A673 (cell line): ENCODE measurements at regions not wholly inside any gene's neighbourhood (a gene's known extent, or its start where the extent isn't known, plus 50 kb on each side); places are given as distances from the start of the nearest gene placed in this dataset.

Experiments used
- BruUV-seq: library from RNA; stranded (reverse); fragments of 400-500 nt; replicated peaks from 2 replicates; lab custom pipeline; 2021; lab: Mats Ljungman, UMichigan
- CTCF ChIA-PET: fragments of 300-600 bp; sonication (Branson Sonifier 250); formaldehyde crosslinking; loops from one replicate; lab custom pipeline; 2022; ENCODE audit warnings: antibody characterized with exemption; lab: Charles Lee
- POLR2A ChIA-PET: fragments of 300-600 bp; sonication (Branson Sonifier 250); formaldehyde crosslinking; loops from one replicate; lab custom pipeline; 2022; ENCODE audit warnings: antibody characterized with exemption; ENCODE audit not compliant: low non-redundant PET; lab: Charles Lee
- DNase-seq: peaks from one replicate; pipeline ENCODE4 v3.0.0-alpha.2; 2015; ENCODE audit warnings: low spot score
- H3K27ac ChIP-seq: fragments of 200-600 bp; sonication (generic); 2 replicates; pipeline ENCODE4 v1.5.1; 2016; ENCODE audit warnings: mixed run types, low read depth, mild to moderate bottlenecking, mixed read lengths, antibody characterized with exemption, low read length; ENCODE audit not compliant: poor library complexity, severe bottlenecking
- H3K27me3 ChIP-seq: fragments of 200-600 bp; sonication (generic); replicated peaks from 2 replicates; pipeline ENCODE4 v1.6.1; 2017; ENCODE audit warnings: mixed run types, low read depth, mild to moderate bottlenecking, mixed read lengths, antibody characterized with exemption, low read length; ENCODE audit not compliant: insufficient read depth, poor library complexity
- H3K36me3 ChIP-seq: fragments of 200-600 bp; sonication (generic); 2 replicates; pipeline ENCODE4 v1.6.1; 2016; ENCODE audit warnings: mixed run types, mild to moderate bottlenecking, mixed read lengths, antibody characterized with exemption, low read length; ENCODE audit not compliant: insufficient read depth, poor library complexity, severe bottlenecking
- H3K4me1 ChIP-seq: fragments of 200-600 bp; sonication (generic); 2 replicates; pipeline ENCODE4 v1.6.1; 2017; ENCODE audit warnings: mixed run types, mild to moderate bottlenecking, mixed read lengths, antibody characterized with exemption, low read length; ENCODE audit not compliant: insufficient read depth, poor library complexity, severe bottlenecking
- H3K4me3 ChIP-seq: fragments of 200-600 bp; sonication (generic); 2 replicates; pipeline ENCODE4 v1.5.1; 2016; ENCODE audit warnings: low read depth, mixed run types, mild to moderate bottlenecking, mixed read lengths, low read length; ENCODE audit not compliant: poor library complexity, severe bottlenecking
- H3K9me3 ChIP-seq: fragments of 200-600 bp; sonication (generic); 2 replicates; pipeline ENCODE4 v1.6.1; 2016; ENCODE audit warnings: mixed run types, low read depth, mild to moderate bottlenecking, mixed read lengths, antibody characterized with exemption, low read length; ENCODE audit not compliant: poor library complexity, severe bottlenecking
- EZH2 ChIP-seq: fragments of 200-600 bp; sonication (generic); IDR thresholded peaks from 2 replicates; pipeline ENCODE4 v1.6.1; 2017; ENCODE audit warnings: borderline replicate concordance, low read depth, mild to moderate bottlenecking, mixed read lengths, antibody characterized with exemption, low read length; ENCODE audit not compliant: poor library complexity, severe bottlenecking
- intact Hi-C: fragments of 100-400 bp; cut with micrococcal nuclease; formaldehyde crosslinking; loops from one replicate; pipeline ENCODE4 v1.10.0; 2022; ENCODE audit not compliant: unreplicated experiment
- TF ChIP-seq, protein P1 (sequence below): fragments of 300-800, 200-600 bp; sonication (generic); conservative IDR thresholded peaks from 2 replicates; pipeline ENCODE4 v1.5.1; 2017; ENCODE audit warnings: low read depth, mild to moderate bottlenecking, antibody characterized with exemption, low read length, moderate library complexity, mixed read lengths

DNA sequence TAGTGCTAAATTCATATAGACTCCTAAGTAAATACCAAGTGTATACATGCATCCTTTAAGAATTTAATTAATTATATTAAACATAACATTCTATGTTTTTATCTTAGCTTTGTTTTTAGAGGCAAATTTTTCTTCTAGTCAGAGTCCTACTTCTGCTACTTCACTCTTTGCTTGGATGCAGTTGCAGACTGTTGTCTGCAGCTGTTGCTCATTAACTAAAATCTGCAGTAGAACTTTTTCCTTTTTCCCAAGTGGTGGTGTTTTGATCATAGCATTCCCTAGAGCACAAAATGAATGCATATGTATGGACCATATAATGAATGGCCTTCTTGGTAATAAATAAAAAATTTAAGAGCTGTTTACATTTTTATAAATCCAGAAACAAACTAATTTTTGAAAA lies 198.3 kb downstream of the CASP12 start:
- intact Hi-C loops: no loop called here
- TF ChIP-seq, protein P1, sequence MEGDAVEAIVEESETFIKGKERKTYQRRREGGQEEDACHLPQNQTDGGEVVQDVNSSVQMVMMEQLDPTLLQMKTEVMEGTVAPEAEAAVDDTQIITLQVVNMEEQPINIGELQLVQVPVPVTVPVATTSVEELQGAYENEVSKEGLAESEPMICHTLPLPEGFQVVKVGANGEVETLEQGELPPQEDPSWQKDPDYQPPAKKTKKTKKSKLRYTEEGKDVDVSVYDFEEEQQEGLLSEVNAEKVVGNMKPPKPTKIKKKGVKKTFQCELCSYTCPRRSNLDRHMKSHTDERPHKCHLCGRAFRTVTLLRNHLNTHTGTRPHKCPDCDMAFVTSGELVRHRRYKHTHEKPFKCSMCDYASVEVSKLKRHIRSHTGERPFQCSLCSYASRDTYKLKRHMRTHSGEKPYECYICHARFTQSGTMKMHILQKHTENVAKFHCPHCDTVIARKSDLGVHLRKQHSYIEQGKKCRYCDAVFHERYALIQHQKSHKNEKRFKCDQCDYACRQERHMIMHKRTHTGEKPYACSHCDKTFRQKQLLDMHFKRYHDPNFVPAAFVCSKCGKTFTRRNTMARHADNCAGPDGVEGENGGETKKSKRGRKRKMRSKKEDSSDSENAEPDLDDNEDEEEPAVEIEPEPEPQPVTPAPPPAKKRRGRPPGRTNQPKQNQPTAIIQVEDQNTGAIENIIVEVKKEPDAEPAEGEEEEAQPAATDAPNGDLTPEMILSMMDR: no peak
- TF ChIP-seq EZH2: no peak
- CTCF ChIA-PET: no interaction called here
- Histone ChIP-seq H3K27me3 (no peaks in the 10 kb centered on the region), H3K4me1 (no peaks in the 10 kb centered on the region), H3K4me3 (no peak overlapping the region), H3K9me3 (no peaks in the 10 kb centered on the region), H3K36me3 (no peaks in the 10 kb centered on the region), H3K27ac (no peak overlapping the region)
- DNase-seq: no peak
- POLR2A ChIA-PET: no interaction called here
- no TSS peak for BruUV-seq

DNA sequence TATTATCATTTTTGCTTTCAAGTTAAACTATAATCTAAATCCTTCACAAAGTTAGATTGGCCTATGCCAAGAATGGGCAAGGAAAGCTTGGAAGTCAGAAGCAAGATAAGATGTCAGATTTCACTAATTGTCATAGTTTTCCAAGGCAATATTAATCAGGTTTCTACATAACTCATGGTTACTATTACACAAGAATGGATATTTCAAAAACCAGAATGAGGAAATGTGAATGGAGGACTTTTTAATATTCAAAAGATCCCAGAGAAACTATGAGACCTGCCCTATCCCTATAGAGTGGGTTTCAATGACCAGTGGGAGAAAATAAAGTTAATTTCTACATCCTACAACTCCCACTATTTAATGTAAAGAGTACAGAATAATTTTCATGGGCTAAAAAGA lies 203.2 kb downstream of the CASP12 start:
- Histone ChIP-seq H3K9me3 (no peaks in the 10 kb centered on the region), H3K27me3 (no peaks in the 10 kb centered on the region), H3K27ac (no peak overlapping the region), H3K36me3 (no peaks in the 10 kb centered on the region), H3K4me3 (no peak overlapping the region), H3K4me1 (no peaks in the 10 kb centered on the region)
- intact Hi-C loops: no loop called here
- no peak for TF ChIP-seq EZH2
- TF ChIP-seq, protein P1: no peak
- no peak for DNase-seq
- ChIA-PET POLR2A (no interaction called here), CTCF (no interaction called here)
- BruUV-seq: no TSS peak

DNA sequence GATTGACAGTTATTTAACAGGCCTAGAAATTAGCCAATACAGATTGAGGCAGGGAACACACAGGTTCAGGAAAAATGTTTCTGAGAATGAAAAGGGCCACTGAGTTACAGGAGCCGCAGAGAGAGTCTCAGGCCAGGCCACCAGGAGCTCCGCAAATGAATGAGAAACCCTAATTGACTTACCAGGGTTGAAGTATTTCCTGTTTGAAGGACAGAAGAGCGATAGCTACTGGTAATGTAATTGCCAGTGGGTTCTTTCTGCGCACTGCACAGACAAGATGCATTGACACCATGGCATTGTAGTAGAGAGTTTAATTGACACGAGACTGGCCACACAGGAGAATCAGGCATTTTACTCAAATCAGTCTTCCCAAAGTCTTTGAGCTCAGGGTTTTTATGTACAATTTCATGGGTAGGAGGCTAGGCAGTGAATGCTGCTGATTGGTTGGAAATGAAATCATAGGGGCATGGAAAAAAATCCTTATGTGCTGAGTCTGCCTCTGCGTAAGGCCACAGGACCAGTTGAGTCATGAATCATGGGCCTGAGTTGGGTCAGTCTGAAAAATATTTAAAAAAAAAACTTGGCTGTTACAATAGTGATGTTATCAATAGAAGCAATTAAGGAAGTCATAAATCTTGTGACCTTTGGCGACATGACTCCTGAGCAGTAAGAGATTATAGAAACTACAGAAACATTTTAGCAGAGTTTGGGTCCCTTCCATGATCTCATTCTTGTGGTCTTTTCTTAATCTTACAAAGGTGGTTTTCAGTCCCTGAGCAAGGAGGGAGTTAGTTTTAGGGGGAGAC lies 203.8 kb downstream of the CASP12 start:
- Histone ChIP-seq H3K27me3 (no peaks in the 10 kb centered on the region), H3K36me3 (no peaks in the 10 kb centered on the region), H3K27ac (no peak overlapping the region), H3K4me1 (no peaks in the 10 kb centered on the region), H3K4me3 (no peak overlapping the region), H3K9me3 (no peaks in the 10 kb centered on the region)
- CTCF ChIA-PET: no interaction called here
- BruUV-seq: no TSS peak
- no peak for DNase-seq
- TF ChIP-seq, protein P1: no peak
- TF ChIP-seq EZH2: no peak
- POLR2A ChIA-PET: no interaction called here
- intact Hi-C loops: no loop called here
